HEK293T (cell line): ENCODE measurements at regions not wholly inside any gene's neighbourhood (a gene's known extent, or its start where the extent isn't known, plus 50 kb on each side); places are given as distances from the start of the nearest gene placed in this dataset.

Experiments
- ARNT ChIP-seq: fragments of 450-650 bp; IDR thresholded peaks from 2 replicates; pipeline ENCODE4 v1.6.1; 2017; ENCODE audit warnings: mild to moderate bottlenecking
- BHLHE40 ChIP-seq: fragments of 450-650 bp; IDR thresholded peaks from 2 replicates; pipeline ENCODE4 v1.6.1; 2016; ENCODE audit warnings: mild to moderate bottlenecking, moderate library complexity, borderline replicate concordance
- FOXK2 ChIP-seq: fragments of 450-650 bp; IDR thresholded peaks from 2 replicates; pipeline ENCODE4 v1.6.1; 2016; ENCODE audit warnings: mild to moderate bottlenecking
- FOXM1 ChIP-seq: fragments of 450-650 bp; IDR thresholded peaks from 2 replicates; pipeline ENCODE4 v1.6.1; 2017; ENCODE audit warnings: mild to moderate bottlenecking, borderline replicate concordance
- LEF1 ChIP-seq: fragments of 450-650 bp; IDR thresholded peaks from 2 replicates; pipeline ENCODE4 v1.6.1; 2017; ENCODE audit warnings: mild to moderate bottlenecking, borderline replicate concordance
- PKNOX1 ChIP-seq: fragments of 450-650 bp; IDR thresholded peaks from 2 replicates; pipeline ENCODE4 v1.6.1; 2016
- SP1 ChIP-seq: fragments of 450-650 bp; IDR thresholded peaks from 2 replicates; pipeline ENCODE4 v1.6.1; 2017
- SUZ12 ChIP-seq: fragments of 450-650 bp; IDR thresholded peaks from 2 replicates; pipeline ENCODE4 v1.6.1; 2016; ENCODE audit warnings: mild to moderate bottlenecking
- ZNF384 ChIP-seq: fragments of 450-650 bp; IDR thresholded peaks from 2 replicates; pipeline ENCODE4 v1.6.1; 2016

GRCh38 chr6:139436957-139437348 lies 62.5 kb upstream of the CITED2 start:
- no peak for TF ChIP-seq SP1
- TF ChIP-seq FOXM1 = no peak
- no peak for TF ChIP-seq ZNF384
- TF ChIP-seq LEF1 = no peak
- TF ChIP-seq SUZ12 = no peak
- no peak for TF ChIP-seq PKNOX1
- TF ChIP-seq BHLHE40 = no peak
- no peak for TF ChIP-seq FOXK2
- TF ChIP-seq ARNT = no peak
